ENCODE measurements at regions not wholly inside any gene's neighbourhood (a gene's known extent, or its start where the extent isn't known, plus 50 kb on each side); places are given as distances from the start of the nearest gene placed in this dataset.

DNA sequence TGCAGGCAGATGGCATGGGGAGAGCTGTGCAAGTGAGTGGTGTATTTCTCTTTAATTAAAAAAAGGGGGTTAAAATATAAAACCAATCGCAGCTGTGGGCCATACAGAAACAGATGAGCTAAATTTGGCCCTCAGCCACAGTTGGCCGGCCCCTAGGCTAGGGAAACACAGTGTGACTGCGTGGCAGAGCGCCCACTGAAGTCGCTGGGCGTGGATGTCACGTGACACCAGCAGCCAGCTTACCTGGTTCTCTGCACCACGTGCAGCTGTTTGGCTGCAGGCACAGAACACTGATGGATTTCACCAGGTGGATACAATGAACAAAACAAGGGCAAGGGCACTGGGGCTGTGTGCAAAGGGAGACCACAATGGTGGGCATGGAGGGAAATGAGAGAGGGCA is 119.3 kb upstream of the ZNF746 start:
- no peak for DNase-seq
- no peak for FAIRE-seq
- intact Hi-C loops (cut with DNase I): no loop called here
- no peak overlapping the region for H3K9ac ChIP-seq (ENCODE audit: low read length in 3 of 3)
- no peak overlapping the region for H3K4me3 ChIP-seq (ENCODE audit: low read length in 3 of 3)
- TF ChIP-seq, protein P1, sequence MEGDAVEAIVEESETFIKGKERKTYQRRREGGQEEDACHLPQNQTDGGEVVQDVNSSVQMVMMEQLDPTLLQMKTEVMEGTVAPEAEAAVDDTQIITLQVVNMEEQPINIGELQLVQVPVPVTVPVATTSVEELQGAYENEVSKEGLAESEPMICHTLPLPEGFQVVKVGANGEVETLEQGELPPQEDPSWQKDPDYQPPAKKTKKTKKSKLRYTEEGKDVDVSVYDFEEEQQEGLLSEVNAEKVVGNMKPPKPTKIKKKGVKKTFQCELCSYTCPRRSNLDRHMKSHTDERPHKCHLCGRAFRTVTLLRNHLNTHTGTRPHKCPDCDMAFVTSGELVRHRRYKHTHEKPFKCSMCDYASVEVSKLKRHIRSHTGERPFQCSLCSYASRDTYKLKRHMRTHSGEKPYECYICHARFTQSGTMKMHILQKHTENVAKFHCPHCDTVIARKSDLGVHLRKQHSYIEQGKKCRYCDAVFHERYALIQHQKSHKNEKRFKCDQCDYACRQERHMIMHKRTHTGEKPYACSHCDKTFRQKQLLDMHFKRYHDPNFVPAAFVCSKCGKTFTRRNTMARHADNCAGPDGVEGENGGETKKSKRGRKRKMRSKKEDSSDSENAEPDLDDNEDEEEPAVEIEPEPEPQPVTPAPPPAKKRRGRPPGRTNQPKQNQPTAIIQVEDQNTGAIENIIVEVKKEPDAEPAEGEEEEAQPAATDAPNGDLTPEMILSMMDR (IDR thresholded peaks at IDR 0.05; ENCODE audit: borderline replicate concordance, extremely low read depth, insufficient read depth): no peak
- H3K27me3 ChIP-seq (ENCODE audit: control insufficient read depth, insufficient read depth, low read length): no peaks in the 10 kb centered on the region
- H3K36me3 ChIP-seq (ENCODE audit: control insufficient read depth in 2 of 3, insufficient read depth in 3 of 3, low read length in 3 of 3): peaks cover 15 to 69% (median 44%) of the 10 kb centered on the region in 3 donors
- H3K4me1 ChIP-seq (ENCODE audit: control insufficient read depth in 2 of 3, insufficient read depth in 2 of 3, low read depth in 1 of 3, low read length in 3 of 3): no peaks in the 10 kb centered on the region
- H3K27ac ChIP-seq (ENCODE audit: low read depth in 2 of 2, low read length in 2 of 2): no peak overlapping the region
- no peaks in the 10 kb centered on the region for H3K9me3 ChIP-seq (ENCODE audit: control insufficient read depth in 2 of 3, insufficient read depth in 1 of 3, low read length in 3 of 3)

DNA sequence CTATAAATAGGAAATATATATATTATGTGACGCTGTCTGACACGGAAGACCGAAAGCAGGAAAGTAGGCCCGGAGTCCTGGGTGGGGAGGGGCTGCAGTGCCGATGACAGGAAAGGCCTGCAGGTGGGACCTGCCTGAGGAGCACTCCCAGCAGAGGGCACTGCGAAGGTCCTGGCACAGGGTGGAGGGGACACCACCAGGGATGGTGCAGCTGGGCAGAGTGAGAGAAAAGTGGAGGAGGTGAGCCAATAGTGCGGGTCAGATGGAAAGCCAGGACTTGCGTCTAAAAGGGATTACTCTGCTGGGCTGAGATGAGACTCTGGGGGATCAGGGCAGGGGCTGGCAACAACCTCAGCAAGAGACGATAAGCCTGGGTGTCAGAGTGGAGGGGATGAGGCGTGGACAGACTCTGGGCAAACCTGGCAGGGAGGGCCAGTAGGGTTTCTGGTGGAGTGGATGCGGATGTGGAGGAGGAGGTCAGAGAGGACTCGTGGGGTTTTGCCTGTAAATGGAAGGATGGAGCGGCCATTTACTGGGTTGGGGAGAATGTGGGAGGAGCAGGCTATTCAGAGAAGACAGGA is 118.2 kb upstream of the ZNF746 start:
- H3K4me1 ChIP-seq (ENCODE audit: control insufficient read depth in 2 of 3, insufficient read depth in 2 of 3, low read depth in 1 of 3, low read length in 3 of 3): no peaks in the 10 kb centered on the region
- peaks cover 13 to 77% (median 44%) of the 10 kb centered on the region in 3 donors for H3K36me3 ChIP-seq (ENCODE audit: control insufficient read depth in 2 of 3, insufficient read depth in 3 of 3, low read length in 3 of 3)
- H3K27me3 ChIP-seq (ENCODE audit: control insufficient read depth, insufficient read depth, low read length): no peaks in the 10 kb centered on the region
- intact Hi-C loops (cut with DNase I): no loop called here
- H3K27ac ChIP-seq (ENCODE audit: low read depth in 2 of 2, low read length in 2 of 2): no peak overlapping the region
- no peak overlapping the region for H3K9ac ChIP-seq (ENCODE audit: low read length in 3 of 3)
- TF ChIP-seq, protein P1 (IDR thresholded peaks at IDR 0.05; ENCODE audit: borderline replicate concordance, extremely low read depth, insufficient read depth): peak; percentile 0
- no peak overlapping the region for H3K4me3 ChIP-seq (ENCODE audit: low read length in 3 of 3)
- H3K9me3 ChIP-seq (ENCODE audit: control insufficient read depth in 2 of 3, insufficient read depth in 1 of 3, low read length in 3 of 3): no peaks in the 10 kb centered on the region
- DNase-seq: no peak
- FAIRE-seq: no peak

DNA sequence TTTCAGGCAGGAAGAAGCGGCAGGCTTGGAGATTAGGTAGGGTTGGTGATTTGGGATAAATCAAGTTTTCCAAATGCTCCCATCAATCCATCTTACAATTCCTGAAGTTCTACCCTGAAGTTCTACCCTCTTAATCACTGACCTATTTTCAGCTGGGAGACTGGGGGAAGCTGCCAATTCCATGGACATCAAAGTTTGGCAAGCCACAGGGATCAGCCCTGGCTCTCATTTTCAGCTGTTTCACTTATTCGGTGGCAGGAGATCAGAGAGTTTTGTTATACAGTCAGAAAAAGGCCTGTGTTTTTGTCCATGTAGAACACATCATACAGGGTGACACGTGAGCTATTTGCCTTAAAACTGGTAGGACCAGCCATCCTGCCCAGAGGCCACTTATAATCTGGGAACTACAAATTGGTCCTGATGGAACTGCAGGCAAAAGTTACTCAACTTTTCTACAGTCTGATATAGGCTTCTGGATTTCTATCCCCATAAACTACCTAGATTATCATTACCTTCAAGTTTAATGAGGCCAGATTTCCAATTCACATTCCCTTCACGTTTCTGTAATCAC is 112.9 kb upstream of the ZNF746 start:
- Histone ChIP-seq H3K4me3 (ENCODE audit: low read length in 3 of 3) (no peak overlapping the region), H3K27me3 (ENCODE audit: control insufficient read depth, insufficient read depth, low read length) (no peaks in the 10 kb centered on the region), H3K36me3 (ENCODE audit: control insufficient read depth in 2 of 3, insufficient read depth in 3 of 3, low read length in 3 of 3) (peaks cover 7 to 66% (median 27%) of the 10 kb centered on the region in 3 donors), H3K9ac (ENCODE audit: low read length in 3 of 3) (no peak overlapping the region), H3K4me1 (ENCODE audit: control insufficient read depth in 2 of 3, insufficient read depth in 2 of 3, low read depth in 1 of 3, low read length in 3 of 3) (no peaks in the 10 kb centered on the region), H3K9me3 (ENCODE audit: control insufficient read depth in 2 of 3, insufficient read depth in 1 of 3, low read length in 3 of 3) (no peaks in the 10 kb centered on the region), H3K27ac (ENCODE audit: low read depth in 2 of 2, low read length in 2 of 2) (no peak overlapping the region)
- intact Hi-C loops (cut with DNase I): no loop called here
- FAIRE-seq: no peak
- TF ChIP-seq, protein P1 (IDR thresholded peaks at IDR 0.05; ENCODE audit: borderline replicate concordance, extremely low read depth, insufficient read depth): no peak
- no peak for DNase-seq

Data from kidney (tissue), 13 donors.